Peyer's patch (tissue), 4 donors: ENCODE measurements at regions not wholly inside any gene's neighbourhood (a gene's known extent, or its start where the extent isn't known, plus 50 kb on each side); places are given as distances from the start of the nearest gene placed in this dataset.

Experiments
- POLR2A ChIP-seq, 2 donors: fragments of 450-650 bp; IDR thresholded peaks; one replicate each; pipeline ENCODE4 v1.5.1; 2017; ENCODE audit warnings: antibody characterized with exemption in 2 of 2, mild to moderate bottlenecking in 2 of 2, moderate library complexity in 2 of 2
- TF ChIP-seq, protein P1 (sequence below), 6 experiments: fragments of 450-650 bp in 4 of 6; fragments of 200-600 bp in 2 of 6; sonication (generic) in 1 of 6; IDR thresholded peaks; one replicate each; pipeline ENCODE4 v1.5.1; 2017 to 2019; ENCODE audit warnings: antibody characterized with exemption in 6 of 6, mild to moderate bottlenecking in 3 of 6, moderate library complexity in 1 of 6

- TF ChIP-seq, protein P1, sequence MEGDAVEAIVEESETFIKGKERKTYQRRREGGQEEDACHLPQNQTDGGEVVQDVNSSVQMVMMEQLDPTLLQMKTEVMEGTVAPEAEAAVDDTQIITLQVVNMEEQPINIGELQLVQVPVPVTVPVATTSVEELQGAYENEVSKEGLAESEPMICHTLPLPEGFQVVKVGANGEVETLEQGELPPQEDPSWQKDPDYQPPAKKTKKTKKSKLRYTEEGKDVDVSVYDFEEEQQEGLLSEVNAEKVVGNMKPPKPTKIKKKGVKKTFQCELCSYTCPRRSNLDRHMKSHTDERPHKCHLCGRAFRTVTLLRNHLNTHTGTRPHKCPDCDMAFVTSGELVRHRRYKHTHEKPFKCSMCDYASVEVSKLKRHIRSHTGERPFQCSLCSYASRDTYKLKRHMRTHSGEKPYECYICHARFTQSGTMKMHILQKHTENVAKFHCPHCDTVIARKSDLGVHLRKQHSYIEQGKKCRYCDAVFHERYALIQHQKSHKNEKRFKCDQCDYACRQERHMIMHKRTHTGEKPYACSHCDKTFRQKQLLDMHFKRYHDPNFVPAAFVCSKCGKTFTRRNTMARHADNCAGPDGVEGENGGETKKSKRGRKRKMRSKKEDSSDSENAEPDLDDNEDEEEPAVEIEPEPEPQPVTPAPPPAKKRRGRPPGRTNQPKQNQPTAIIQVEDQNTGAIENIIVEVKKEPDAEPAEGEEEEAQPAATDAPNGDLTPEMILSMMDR (IDR thresholded peaks at IDR 0.05) = no peak
- no peak for TF ChIP-seq POLR2A (IDR thresholded peaks at IDR 0.05)
Measured at GRCh38 chr5:26553079-26553478, 485.3 kb downstream of the CDH9 start.
